ENCODE measurements at regions not wholly inside any gene's neighbourhood (a gene's known extent, or its start where the extent isn't known, plus 50 kb on each side); places are given as distances from the start of the nearest gene placed in this dataset.

GRCh38 chr5:44001236-44001635 is 388.0 kb downstream of the FGF10 start:
- H3K27ac ChIP-seq, result no peak overlapping the region
- peaks cover 15% of the 10 kb centered on the region for H3K4me1 ChIP-seq
- TF ChIP-seq CTCF (IDR thresholded peaks at IDR 0.05) (no peak), POLR2A (IDR thresholded peaks at IDR 0.05) (no peak)
- no peaks in the 10 kb centered on the region for H3K9me3 ChIP-seq
- no peaks in the 10 kb centered on the region for H3K36me3 ChIP-seq (ENCODE audit: low read depth, missing control alignments)
- intact Hi-C loops (cut with DNase I; ENCODE audit: low total_unique reads), result no loop called here
- no peak overlapping the region for H3K4me3 ChIP-seq
- H3K27me3 ChIP-seq, result no peaks in the 10 kb centered on the region
- no peak for DNase-seq

GRCh38 chr5:43997647-43998272 is 391.5 kb downstream of the FGF10 start:
- no peak overlapping the region for H3K27ac ChIP-seq
- intact Hi-C loops (cut with DNase I; ENCODE audit: low total_unique reads), result no loop called here
- H3K9me3 ChIP-seq, result no peaks in the 10 kb centered on the region
- peaks cover 38% of the 10 kb centered on the region for H3K4me1 ChIP-seq
- H3K4me3 ChIP-seq, result no peak overlapping the region
- WGBS, 2 donors, result 51 to 52% methylated on average over 5 of the region's 5 CpGs
- no peak for TF ChIP-seq POLR2A (IDR thresholded peaks at IDR 0.05)
- TF ChIP-seq CTCF (IDR thresholded peaks at IDR 0.05), result no peak
- no peaks in the 10 kb centered on the region for H3K36me3 ChIP-seq (ENCODE audit: low read depth, missing control alignments)
- H3K27me3 ChIP-seq, result no peaks in the 10 kb centered on the region
- no peak for DNase-seq

GRCh38 chr5:43996221-43996620 is 393.0 kb downstream of the FGF10 start:
- intact Hi-C loops (cut with DNase I; ENCODE audit: low total_unique reads), result no loop called here
- TF ChIP-seq POLR2A (IDR thresholded peaks at IDR 0.05) (no peak), CTCF (IDR thresholded peaks at IDR 0.05) (no peak)
- H3K27ac ChIP-seq, result no peak overlapping the region
- 87 to 94% methylated on average over 2 of the region's 2 CpGs for WGBS, 2 donors
- no peaks in the 10 kb centered on the region for H3K27me3 ChIP-seq
- peaks cover 38% of the 10 kb centered on the region for H3K4me1 ChIP-seq
- H3K4me3 ChIP-seq, result no peak overlapping the region
- H3K36me3 ChIP-seq (ENCODE audit: low read depth, missing control alignments), result no peaks in the 10 kb centered on the region
- no peak for DNase-seq
- H3K9me3 ChIP-seq, result no peaks in the 10 kb centered on the region

- intact Hi-C loops (cut with DNase I; ENCODE audit: low total_unique reads), result no loop called here
- H3K36me3 ChIP-seq (ENCODE audit: low read depth, missing control alignments), result no peaks in the 10 kb centered on the region
- H3K27me3 ChIP-seq, result no peaks in the 10 kb centered on the region
- H3K4me3 ChIP-seq, result no peak overlapping the region
- TF ChIP-seq POLR2A (IDR thresholded peaks at IDR 0.05) (no peak), CTCF (IDR thresholded peaks at IDR 0.05) (no peak)
- WGBS, 2 donors, result 56 to 61% methylated on average over 3 of the region's 3 CpGs
- peak overlapping the region; percentile 47 to 58 for H3K27ac ChIP-seq
- DNase-seq, result no peak
- H3K9me3 ChIP-seq, result no peaks in the 10 kb centered on the region
- H3K4me1 ChIP-seq, result peaks cover 38% of the 10 kb centered on the region
These were observed 391.4 kb downstream of the NNT start for GRCh38 chr5:43994352-43994708.

- Histone ChIP-seq H3K4me3 (no peak overlapping the region), H3K9me3 (no peaks in the 10 kb centered on the region), H3K27ac (peak overlapping the region; percentile 47 to 58), H3K36me3 (ENCODE audit: low read depth, missing control alignments) (no peaks in the 10 kb centered on the region), H3K4me1 (peaks cover 37% of the 10 kb centered on the region), H3K27me3 (no peaks in the 10 kb centered on the region)
- no peak for TF ChIP-seq POLR2A (IDR thresholded peaks at IDR 0.05)
- no peak for TF ChIP-seq CTCF (IDR thresholded peaks at IDR 0.05)
- intact Hi-C loops (cut with DNase I; ENCODE audit: low total_unique reads), result no loop called here
- peak; percentile 50 for DNase-seq
- 20 to 24% methylated on average over 9 of the region's 9 CpGs for WGBS, 2 donors
These were observed 390.8 kb downstream of the NNT start for GRCh38 chr5:43993634-43994351.

Data from testis (tissue), 2 donors.